Head of caudate nucleus (tissue), 42 donors: ENCODE measurements at regions not wholly inside any gene's neighbourhood (a gene's known extent, or its start where the extent isn't known, plus 50 kb on each side); places are given as distances from the start of the nearest gene placed in this dataset.
"Not testable (repeated sequence)": the region's sequence is repeated elsewhere in the genome, so short reads cannot be mapped to it uniquely, and the experiment has no call there.

Experiments used
- DNase-seq, 42 donors: peaks; one replicate each; pipeline versions ENCODE4 v3.0.0 to v3.0.0-alpha.2; 2020 to 2021; ENCODE audit warnings: mixed read lengths in 7 of 42
- intact Hi-C: fragments of 100-400 bp; cut with DNase I; formaldehyde crosslinking; loops from one replicate; pipeline ENCODE4 v1.15.0; 2022

GRCh38 chr16:76879420-76879819 lies 311.6 kb upstream of the MON1B start:
- no peak for DNase-seq
- intact Hi-C loops: no loop called here

GRCh38 chr16:76880523-76880922 lies 310.5 kb upstream of the MON1B start:
- DNase-seq, intact Hi-C loops: not testable (repeated sequence)

GRCh38 chr16:76882105-76882504 lies 308.9 kb upstream of the MON1B start:
- intact Hi-C loops: no loop called here
- peak in 1 of 42 donors; percentile 9 for DNase-seq

- no peak for DNase-seq
- intact Hi-C loops: no loop called here
Observed at GRCh38 chr16:76883076-76883475, 307.9 kb upstream of the MON1B start.

GRCh38 chr16:76885776-76886537 lies 305.0 kb upstream of the MON1B start:
- no peak for DNase-seq
- intact Hi-C loops: no loop called here

- no peak for DNase-seq
- intact Hi-C loops: no loop called here
Observed at GRCh38 chr16:76897816-76898215, 293.2 kb upstream of the MON1B start.

- intact Hi-C loops: no loop called here
- no peak for DNase-seq
Observed at GRCh38 chr16:76899767-76900166, 291.2 kb upstream of the MON1B start.

GRCh38 chr16:76900285-76901263 lies 290.4 kb upstream of the MON1B start:
- intact Hi-C loops: no loop called here
- no peak for DNase-seq

- DNase-seq: no peak
- intact Hi-C loops: no loop called here
Observed at GRCh38 chr16:76906552-76906951, 284.4 kb upstream of the MON1B start.

- intact Hi-C loops: no loop called here
- no peak for DNase-seq
Observed at GRCh38 chr16:76910931-76911330, 280.1 kb upstream of the MON1B start.

GRCh38 chr16:76913046-76913445 lies 277.9 kb upstream of the MON1B start:
- intact Hi-C loops: no loop called here

GRCh38 chr16:76926042-76926441 lies 264.9 kb upstream of the MON1B start:
- no peak for DNase-seq
- intact Hi-C loops: no loop called here

More at GRCh38 chr16:76913046-76913445, 277.9 kb upstream of the MON1B start:
- no peak for DNase-seq

GRCh38 chr16:76926595-76926994 lies 264.4 kb upstream of the MON1B start:
- DNase-seq: no peak
- intact Hi-C loops: no loop called here

GRCh38 chr16:76931186-76931585 lies 259.8 kb upstream of the MON1B start:
- intact Hi-C loops: no loop called here
- DNase-seq: no peak

- DNase-seq: no peak
- intact Hi-C loops: no loop called here
Observed at GRCh38 chr16:76932541-76933211, 258.3 kb upstream of the MON1B start.

- intact Hi-C loops: no loop called here
Observed at GRCh38 chr16:76940251-76940650, 250.7 kb upstream of the MON1B start.

GRCh38 chr16:76941113-76941512 lies 249.9 kb upstream of the MON1B start:
- intact Hi-C loops: no loop called here
- DNase-seq: no peak

More at GRCh38 chr16:76940251-76940650, 250.7 kb upstream of the MON1B start:
- DNase-seq: no peak

GRCh38 chr16:76942089-76942488 lies 248.9 kb upstream of the MON1B start:
- intact Hi-C loops: no loop called here
- DNase-seq: no peak

- intact Hi-C loops: no loop called here
Observed at GRCh38 chr16:76943921-76944320, 247.1 kb upstream of the MON1B start.

GRCh38 chr16:76946879-76947278 lies 244.1 kb upstream of the MON1B start:
- intact Hi-C loops: no loop called here
- peak in 32 of 42 donors; percentile 3 to 68 (median 30) for DNase-seq

More at GRCh38 chr16:76943921-76944320, 247.1 kb upstream of the MON1B start:
- no peak for DNase-seq
